Right lobe of liver (tissue), 6 donors: ENCODE measurements at regions not wholly inside any gene's neighbourhood (a gene's known extent, or its start where the extent isn't known, plus 50 kb on each side); places are given as distances from the start of the nearest gene placed in this dataset.

Experiments
- ATAC-seq, 4 donors: fragments of 200-7000 bp; cut with Tn5 transposase; one replicate each; pipeline ENCODE4 v1.9.1; 2020; ENCODE audit warnings: mild to moderate bottlenecking in 4 of 4, moderate library complexity in 4 of 4
- DNase-seq, 3 donors: peaks; one replicate each; pipeline ENCODE4 v3.0.0-alpha.2; 2020
- H3K27ac ChIP-seq, 3 donors: fragments of 200-600 bp; one replicate each; pipeline ENCODE4 v1.8.0; 2022
- H3K27me3 ChIP-seq, 2 donors: fragments of 200-600 bp; one replicate each; pipeline ENCODE4 v1.8.0; 2022
- H3K36me3 ChIP-seq, 4 donors: fragments of 200-600 bp; sonication (generic) in 1 of 4; one replicate each; pipeline versions ENCODE4 v1.5.1 to v1.8.0; 2017 to 2022; ENCODE audit warnings: control low read depth in 1 of 4
- H3K4me1 ChIP-seq, 4 donors: fragments of 200-600 bp; sonication (generic) in 1 of 4; one replicate each; pipeline versions ENCODE4 v1.5.1 to v1.8.0; 2017 to 2022; ENCODE audit warnings: control low read depth in 1 of 4
- H3K4me3 ChIP-seq, 3 donors: fragments of 200-600 bp; one replicate each; pipeline ENCODE4 v1.8.0; 2022
- H3K9me3 ChIP-seq, 4 donors: fragments of 200-600 bp; sonication (generic) in 1 of 4; one replicate each; pipeline versions ENCODE4 v1.5.1 to v1.8.0; 2017 to 2022; ENCODE audit warnings: control low read depth in 1 of 4
- POLR2A ChIP-seq: fragments of 450-650 bp; IDR thresholded peaks from one replicate; pipeline ENCODE4 v1.6.1; 2017; ENCODE audit warnings: antibody characterized with exemption, mild to moderate bottlenecking
- WGBS: methylation state at CpG from one replicate; pipeline ENCODE4 v1.1.6; 2018; ENCODE audit warnings: low coverage, low lambda C conversion rate; ENCODE audit not compliant: insufficient coverage; ENCODE audit errors: missing lambda C conversion rate; 5-methylcytosine and 5-hydroxymethylcytosine counted together
- intact Hi-C, 2 donors: fragments of 100-400 bp; cut with DNase I; formaldehyde crosslinking; loops; one replicate each; pipeline versions ENCODE4 v1.11.2 to v1.14.1; 2022
- TF ChIP-seq, protein P1 (sequence below), 4 donors: fragments of 200-600 bp in 3 of 4; fragments of 450-650 bp in 1 of 4; IDR thresholded peaks; one replicate each; pipeline versions ENCODE4 v1.5.1 to v1.8.0; 2016 to 2022; ENCODE audit warnings: antibody characterized with exemption in 4 of 4, mild to moderate bottlenecking in 2 of 4
- donor health status: DM: no; HTN: yes; CAD: no.
- donor health status: DM: no; HTN: no; CAD: no.
- donor health status: DM: no; HTN: no; CAD: no.
- donor health status: DM: no; HTN: yes; CAD: no.
- donor health status: DM: no; HTN: yes; CAD: no.

DNA sequence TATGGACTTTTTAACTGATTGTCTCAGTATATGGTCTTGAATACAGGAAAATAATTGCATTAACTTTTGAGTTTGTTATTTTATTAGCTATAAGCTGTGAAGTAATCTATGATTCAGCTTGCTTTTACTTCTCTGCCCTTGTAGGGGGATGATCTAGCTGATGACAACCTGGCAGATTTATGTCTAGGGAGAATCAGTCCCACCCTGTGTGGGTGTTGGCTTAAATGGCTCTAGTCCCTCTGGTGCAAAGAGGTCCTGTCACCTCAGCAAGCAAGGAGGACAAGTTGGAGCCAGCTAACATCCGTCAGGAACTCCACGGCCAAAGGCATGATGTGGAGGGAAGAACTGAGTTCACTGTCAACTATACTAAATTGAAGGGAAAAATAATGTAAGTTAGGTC lies 495.3 kb downstream of the BMP2 start:
- TF ChIP-seq, protein P1, sequence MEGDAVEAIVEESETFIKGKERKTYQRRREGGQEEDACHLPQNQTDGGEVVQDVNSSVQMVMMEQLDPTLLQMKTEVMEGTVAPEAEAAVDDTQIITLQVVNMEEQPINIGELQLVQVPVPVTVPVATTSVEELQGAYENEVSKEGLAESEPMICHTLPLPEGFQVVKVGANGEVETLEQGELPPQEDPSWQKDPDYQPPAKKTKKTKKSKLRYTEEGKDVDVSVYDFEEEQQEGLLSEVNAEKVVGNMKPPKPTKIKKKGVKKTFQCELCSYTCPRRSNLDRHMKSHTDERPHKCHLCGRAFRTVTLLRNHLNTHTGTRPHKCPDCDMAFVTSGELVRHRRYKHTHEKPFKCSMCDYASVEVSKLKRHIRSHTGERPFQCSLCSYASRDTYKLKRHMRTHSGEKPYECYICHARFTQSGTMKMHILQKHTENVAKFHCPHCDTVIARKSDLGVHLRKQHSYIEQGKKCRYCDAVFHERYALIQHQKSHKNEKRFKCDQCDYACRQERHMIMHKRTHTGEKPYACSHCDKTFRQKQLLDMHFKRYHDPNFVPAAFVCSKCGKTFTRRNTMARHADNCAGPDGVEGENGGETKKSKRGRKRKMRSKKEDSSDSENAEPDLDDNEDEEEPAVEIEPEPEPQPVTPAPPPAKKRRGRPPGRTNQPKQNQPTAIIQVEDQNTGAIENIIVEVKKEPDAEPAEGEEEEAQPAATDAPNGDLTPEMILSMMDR (IDR thresholded peaks at IDR 0.05) = no peak
- TF ChIP-seq POLR2A = no peak
- Histone ChIP-seq H3K4me1 (peaks cover 0 to 18% (median 9%) of the 10 kb centered on the region in 4 donors), H3K9me3 (no peaks in the 10 kb centered on the region), H3K27ac (no peak overlapping the region), H3K27me3 (no peaks in the 10 kb centered on the region), H3K36me3 (no peaks in the 10 kb centered on the region), H3K4me3 (no peak overlapping the region)
- ATAC-seq (no peak), DNase-seq (no peak)
- WGBS = 79% methylated on average over 2 of the region's 2 CpGs
- intact Hi-C loops = no loop called here

- Histone ChIP-seq H3K27ac (no peak overlapping the region), H3K27me3 (no peaks in the 10 kb centered on the region), H3K9me3 (no peaks in the 10 kb centered on the region), H3K36me3 (no peaks in the 10 kb centered on the region), H3K4me3 (no peak overlapping the region), H3K4me1 (peaks cover 0 to 11% (median 4%) of the 10 kb centered on the region in 4 donors)
- intact Hi-C loops = no loop called here
- TF ChIP-seq, protein P1 (IDR thresholded peaks at IDR 0.05) = no peak
- TF ChIP-seq POLR2A = no peak
- 78% methylated on average over 1 of the region's 1 CpG for WGBS
- peak in 1 of 3 donors; percentile 72 for DNase-seq
- peak; percentile 96 to 100 (median 98) for ATAC-seq
These were observed 496.7 kb downstream of the BMP2 start for GRCh38 chr20:7264137-7264536.

- no peaks in the 10 kb centered on the region for H3K36me3 ChIP-seq
- ATAC-seq = no peak
- H3K4me3 ChIP-seq = no peak overlapping the region
- TF ChIP-seq, protein P1 (IDR thresholded peaks at IDR 0.05) = no peak
- no peak for TF ChIP-seq POLR2A
- intact Hi-C loops = no loop called here
- no peaks in the 10 kb centered on the region for H3K27me3 ChIP-seq
- no peak for DNase-seq
- no peaks in the 10 kb centered on the region for H3K9me3 ChIP-seq
- WGBS = 64% methylated on average over 4 of the region's 4 CpGs
- no peak overlapping the region for H3K27ac ChIP-seq
- peaks cover 0 to 2% (median under 1%) of the 10 kb centered on the region in 4 donors for H3K4me1 ChIP-seq
These were observed 502.0 kb downstream of the BMP2 start for GRCh38 chr20:7269452-7269851.

DNA sequence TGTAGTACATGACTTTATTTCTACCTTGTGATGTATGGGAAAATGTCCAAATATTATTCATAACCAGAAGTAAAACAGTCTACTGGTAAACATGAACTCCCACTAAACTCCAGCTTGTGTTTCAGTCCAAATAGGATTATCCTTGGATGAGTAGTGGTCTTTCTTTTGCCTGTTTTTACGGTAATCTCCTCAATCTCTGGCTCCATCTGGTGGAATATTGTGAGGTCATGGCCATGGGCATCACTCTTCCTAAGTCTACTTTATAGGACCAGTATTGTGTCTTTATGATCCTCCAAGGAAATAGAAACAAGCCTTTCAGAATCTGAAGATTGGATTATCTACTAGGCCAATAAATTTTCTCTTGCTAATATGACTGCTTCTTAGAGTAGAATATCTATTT lies 505.0 kb downstream of the BMP2 start:
- WGBS = 31% methylated on average over 1 of the region's 1 CpG
- TF ChIP-seq, protein P1 (IDR thresholded peaks at IDR 0.05) = peak; percentile 37 to 61 (median 48)
- no peak for TF ChIP-seq POLR2A
- H3K4me3 ChIP-seq = no peak overlapping the region
- DNase-seq = no peak
- ATAC-seq = peak; percentile 49 to 62 (median 55)
- H3K27ac ChIP-seq = no peak overlapping the region
- no peaks in the 10 kb centered on the region for H3K4me1 ChIP-seq
- intact Hi-C loops = loop anchor here in 1 of 2 donors (10.0 kb wide), 1 partner anchor 158 kb away; no protein-coding TSS in a partner anchor
- H3K27me3 ChIP-seq = no peaks in the 10 kb centered on the region
- no peaks in the 10 kb centered on the region for H3K36me3 ChIP-seq
- no peaks in the 10 kb centered on the region for H3K9me3 ChIP-seq

DNA sequence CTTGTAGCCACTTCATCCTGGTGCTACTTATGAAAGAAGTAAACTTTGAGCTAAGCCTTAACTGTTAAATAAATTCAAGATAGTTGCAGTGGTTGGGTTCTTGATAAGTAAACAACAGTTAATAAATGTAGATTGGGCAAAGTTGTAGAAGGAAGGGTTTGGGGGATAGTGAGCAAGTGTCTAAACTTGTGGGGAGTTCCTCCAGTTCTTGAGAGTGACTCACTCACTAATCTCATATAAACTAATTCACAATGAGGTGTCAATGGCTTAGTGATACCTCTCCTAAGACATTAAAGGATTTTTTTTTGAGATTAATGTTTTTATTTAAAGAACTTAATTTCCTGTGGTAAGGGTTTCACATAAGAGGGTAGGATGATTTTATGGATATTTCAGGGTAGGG lies 507.4 kb downstream of the BMP2 start:
- Histone ChIP-seq H3K27ac (no peak overlapping the region), H3K36me3 (no peaks in the 10 kb centered on the region), H3K4me1 (no peaks in the 10 kb centered on the region), H3K9me3 (no peaks in the 10 kb centered on the region), H3K4me3 (no peak overlapping the region), H3K27me3 (no peaks in the 10 kb centered on the region)
- TF ChIP-seq, protein P1 (IDR thresholded peaks at IDR 0.05) = no peak
- no peak for TF ChIP-seq POLR2A
- no peak for ATAC-seq
- no peak for DNase-seq
- intact Hi-C loops = loop anchor here in 1 of 2 donors (10.0 kb wide), 1 partner anchor 160 kb away; no protein-coding TSS in a partner anchor
